Colonic mucosa (tissue), 4 donors: ENCODE measurements at regions not wholly inside any gene's neighbourhood (a gene's known extent, or its start where the extent isn't known, plus 50 kb on each side); places are given as distances from the start of the nearest gene placed in this dataset.

Experiments used
- DNase-seq: peaks from one replicate; pipeline ENCODE4 v3.0.0-alpha.2; 2020
- H3K27ac ChIP-seq: fragments of 200-600 bp; one replicate; pipeline ENCODE4 v1.8.0; 2021
- H3K27me3 ChIP-seq: fragments of 200-600 bp; one replicate; pipeline ENCODE4 v1.8.0; 2021
- H3K36me3 ChIP-seq: fragments of 200-600 bp; one replicate; pipeline ENCODE4 v1.8.0; 2021
- H3K4me1 ChIP-seq: fragments of 200-600 bp; one replicate; pipeline ENCODE4 v1.8.0; 2021; ENCODE audit warnings: mild to moderate bottlenecking
- H3K4me3 ChIP-seq: fragments of 200-600 bp; one replicate; pipeline ENCODE4 v1.8.0; 2021
- H3K9ac ChIP-seq, 2 donors: one replicate each; pipeline ENCODE4 v1.7.0; 2013; ENCODE audit warnings: control low read depth in 2 of 2, low read depth in 2 of 2, low read length in 2 of 2
- H3K9me3 ChIP-seq: fragments of 200-600 bp; one replicate; pipeline ENCODE4 v1.8.0; 2021
- intact Hi-C: fragments of 100-400 bp; cut with DNase I; formaldehyde crosslinking; loops from one replicate; pipeline ENCODE4 v1.14.1; 2022
- TF ChIP-seq, protein P1 (sequence below): fragments of 200-600 bp; IDR thresholded peaks from one replicate; pipeline ENCODE4 v1.8.0; 2022; ENCODE audit warnings: antibody characterized with exemption, mild to moderate bottlenecking
- donor health status: healthy.
- donor health status: DM: no; HTN: no; CAD: no.
- donor health status: DM: no; HTN: no; CAD: no.

DNA sequence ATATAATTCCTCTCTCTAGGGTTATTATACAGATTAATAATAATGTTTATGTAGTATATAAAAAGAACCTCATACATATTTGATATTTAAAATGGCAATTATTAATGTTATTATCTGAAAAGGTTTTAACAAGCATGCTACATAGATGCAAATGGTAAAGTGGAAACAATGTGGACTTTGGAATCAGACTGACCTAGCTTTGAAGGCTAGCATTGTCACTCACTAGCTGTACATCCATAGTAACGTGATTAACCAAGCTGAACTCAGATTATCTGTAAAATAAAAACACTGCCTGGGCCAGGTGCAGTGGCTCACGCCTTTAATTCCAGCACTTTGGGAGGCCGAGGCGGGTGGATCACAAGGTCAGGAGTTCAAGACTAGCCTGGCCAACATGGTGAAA is 233.7 kb upstream of the SPRY1 start:
- Histone ChIP-seq H3K27me3 (no peaks in the 10 kb centered on the region), H3K4me1 (no peaks in the 10 kb centered on the region), H3K4me3 (no peak overlapping the region), H3K36me3 (no peaks in the 10 kb centered on the region), H3K9me3 (no peaks in the 10 kb centered on the region), H3K9ac (no peak overlapping the region), H3K27ac (no peak overlapping the region)
- TF ChIP-seq, protein P1, sequence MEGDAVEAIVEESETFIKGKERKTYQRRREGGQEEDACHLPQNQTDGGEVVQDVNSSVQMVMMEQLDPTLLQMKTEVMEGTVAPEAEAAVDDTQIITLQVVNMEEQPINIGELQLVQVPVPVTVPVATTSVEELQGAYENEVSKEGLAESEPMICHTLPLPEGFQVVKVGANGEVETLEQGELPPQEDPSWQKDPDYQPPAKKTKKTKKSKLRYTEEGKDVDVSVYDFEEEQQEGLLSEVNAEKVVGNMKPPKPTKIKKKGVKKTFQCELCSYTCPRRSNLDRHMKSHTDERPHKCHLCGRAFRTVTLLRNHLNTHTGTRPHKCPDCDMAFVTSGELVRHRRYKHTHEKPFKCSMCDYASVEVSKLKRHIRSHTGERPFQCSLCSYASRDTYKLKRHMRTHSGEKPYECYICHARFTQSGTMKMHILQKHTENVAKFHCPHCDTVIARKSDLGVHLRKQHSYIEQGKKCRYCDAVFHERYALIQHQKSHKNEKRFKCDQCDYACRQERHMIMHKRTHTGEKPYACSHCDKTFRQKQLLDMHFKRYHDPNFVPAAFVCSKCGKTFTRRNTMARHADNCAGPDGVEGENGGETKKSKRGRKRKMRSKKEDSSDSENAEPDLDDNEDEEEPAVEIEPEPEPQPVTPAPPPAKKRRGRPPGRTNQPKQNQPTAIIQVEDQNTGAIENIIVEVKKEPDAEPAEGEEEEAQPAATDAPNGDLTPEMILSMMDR = no peak
- intact Hi-C loops = no loop called here
- DNase-seq = no peak

DNA sequence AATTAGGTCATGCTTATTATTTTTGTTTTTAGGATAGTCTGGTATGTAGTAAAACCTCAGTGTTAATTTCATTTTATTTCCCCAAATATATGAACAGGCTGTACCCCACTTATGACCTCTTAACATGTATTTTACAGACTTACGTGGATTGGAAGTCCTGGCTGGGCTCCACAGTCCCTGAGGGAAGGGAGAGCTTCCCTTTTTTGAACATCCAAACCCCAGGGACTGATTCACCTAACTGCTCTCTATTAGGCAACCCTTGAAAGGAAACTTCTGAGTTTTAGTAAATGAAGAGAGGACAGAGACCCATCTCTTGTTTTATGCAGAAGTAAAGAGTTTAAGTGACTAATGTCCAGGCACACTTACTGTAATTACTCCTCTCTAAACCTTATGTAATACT is 233.1 kb upstream of the SPRY1 start:
- H3K9me3 ChIP-seq = no peaks in the 10 kb centered on the region
- no peak for DNase-seq
- intact Hi-C loops = no loop called here
- TF ChIP-seq, protein P1 = no peak
- no peak overlapping the region for H3K4me3 ChIP-seq
- H3K9ac ChIP-seq = no peak overlapping the region
- no peaks in the 10 kb centered on the region for H3K4me1 ChIP-seq
- no peaks in the 10 kb centered on the region for H3K36me3 ChIP-seq
- no peak overlapping the region for H3K27ac ChIP-seq
- H3K27me3 ChIP-seq = no peaks in the 10 kb centered on the region

DNA sequence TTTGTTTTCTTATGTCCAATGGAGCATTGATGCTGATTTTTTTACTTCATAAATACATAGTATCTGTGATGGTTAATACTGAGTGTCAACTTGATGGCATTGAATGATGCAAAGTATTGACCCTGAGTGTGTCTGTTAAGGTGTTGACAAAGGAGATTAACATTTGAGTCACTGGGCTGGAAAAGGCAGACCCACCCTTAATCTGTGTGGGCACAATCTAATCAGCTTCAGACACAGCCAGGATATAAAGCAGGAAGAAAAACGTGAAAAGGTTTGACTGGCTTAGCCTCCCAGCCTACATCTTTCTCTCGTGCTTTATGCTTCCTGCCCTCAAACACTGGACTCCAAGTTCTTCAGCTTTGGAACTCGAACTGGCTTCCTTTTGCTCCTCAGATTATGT is 230.6 kb upstream of the SPRY1 start:
- intact Hi-C loops = no loop called here
- no peak for DNase-seq
- Histone ChIP-seq H3K36me3 (no peaks in the 10 kb centered on the region), H3K4me3 (no peak overlapping the region), H3K27ac (no peak overlapping the region), H3K9me3 (no peaks in the 10 kb centered on the region), H3K4me1 (no peaks in the 10 kb centered on the region), H3K27me3 (no peaks in the 10 kb centered on the region), H3K9ac (no peak overlapping the region)
- TF ChIP-seq, protein P1 = no peak

DNA sequence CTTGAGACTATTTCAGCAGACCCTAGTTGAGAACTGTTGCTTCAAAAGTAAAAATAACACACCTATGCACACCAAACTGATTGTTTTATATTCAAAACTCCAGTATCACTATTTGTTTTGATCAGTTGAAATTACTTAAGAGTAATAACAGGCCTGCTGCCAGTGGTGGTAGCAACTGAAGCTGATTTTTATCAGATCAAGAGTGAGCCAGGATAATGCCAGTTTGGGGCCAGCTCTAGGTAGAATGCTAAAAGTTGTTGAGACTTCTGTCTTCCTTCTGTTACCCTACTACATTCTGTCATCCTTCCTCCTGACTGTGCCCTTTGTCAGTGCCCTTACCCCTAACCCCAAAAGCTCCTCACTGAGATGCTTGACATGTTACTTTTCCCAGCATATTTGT is 228.7 kb upstream of the SPRY1 start:
- no peaks in the 10 kb centered on the region for H3K9me3 ChIP-seq
- TF ChIP-seq, protein P1 = no peak
- H3K4me3 ChIP-seq = no peak overlapping the region
- no peaks in the 10 kb centered on the region for H3K27me3 ChIP-seq
- H3K4me1 ChIP-seq = no peaks in the 10 kb centered on the region
- DNase-seq = no peak
- intact Hi-C loops = no loop called here
- H3K9ac ChIP-seq = no peak overlapping the region
- no peaks in the 10 kb centered on the region for H3K36me3 ChIP-seq
- H3K27ac ChIP-seq = no peak overlapping the region

DNA sequence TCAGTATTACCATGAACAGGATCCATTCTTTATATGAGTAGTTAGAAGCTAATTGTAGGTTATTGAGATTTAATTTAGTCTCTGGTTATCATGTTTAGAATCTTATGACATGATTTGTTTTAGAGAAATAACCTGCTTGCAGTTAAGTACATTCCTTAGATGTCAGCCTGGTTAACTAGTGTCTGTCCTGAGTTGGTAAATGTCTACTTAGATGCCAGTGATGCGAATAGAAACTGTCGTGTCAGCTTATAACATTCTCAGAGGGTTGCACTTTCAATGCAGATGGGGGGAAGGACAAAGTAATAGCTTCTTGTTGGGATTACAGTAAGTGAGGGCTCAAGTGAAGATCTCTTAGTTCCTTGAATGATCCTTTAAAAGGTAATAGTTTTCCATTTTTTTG is 227.8 kb upstream of the SPRY1 start:
- intact Hi-C loops = no loop called here
- no peaks in the 10 kb centered on the region for H3K36me3 ChIP-seq

More for the DNA sequence above, 227.8 kb upstream of the SPRY1 start:
- no peak overlapping the region for H3K9ac ChIP-seq
- H3K4me1 ChIP-seq = no peaks in the 10 kb centered on the region
- H3K9me3 ChIP-seq = no peaks in the 10 kb centered on the region
- no peak overlapping the region for H3K4me3 ChIP-seq
- H3K27ac ChIP-seq = no peak overlapping the region
- no peak for DNase-seq
- TF ChIP-seq, protein P1 = no peak
- no peaks in the 10 kb centered on the region for H3K27me3 ChIP-seq
